Activated CD4-positive, alpha-beta T cell treated with anti-CD3 and anti-CD28 coated beads, Interleukin-2, amount 50 U/mL, for 48 hours (primary cell): ENCODE measurements at regions not wholly inside any gene's neighbourhood (a gene's known extent, or its start where the extent isn't known, plus 50 kb on each side); places are given as distances from the start of the nearest gene placed in this dataset.

Source experiments
- DNase-seq, 2 experiments: peaks; one replicate each; pipeline ENCODE4 v3.0.0-alpha.2; 2020

DNA sequence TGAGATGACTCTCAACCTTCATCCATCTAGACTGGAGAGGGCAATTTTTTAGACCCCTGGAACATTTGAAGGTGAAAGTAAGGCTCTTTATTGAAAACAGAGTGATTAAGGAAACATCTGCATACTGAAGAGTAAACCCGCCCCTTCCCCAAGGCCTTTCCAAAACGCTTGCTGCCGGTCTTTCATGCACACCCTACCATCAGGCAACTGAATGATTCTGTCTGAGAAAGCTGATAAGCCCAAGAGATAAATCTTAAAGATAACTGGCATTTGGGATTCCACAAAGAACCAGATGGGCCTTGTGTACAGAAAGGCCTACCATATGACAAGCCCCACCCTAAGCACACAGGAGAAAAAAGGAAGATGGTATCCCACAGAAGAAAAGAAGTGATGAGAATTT lies 54.4 kb upstream of the PIK3R1 start:
- DNase-seq = no peak

DNA sequence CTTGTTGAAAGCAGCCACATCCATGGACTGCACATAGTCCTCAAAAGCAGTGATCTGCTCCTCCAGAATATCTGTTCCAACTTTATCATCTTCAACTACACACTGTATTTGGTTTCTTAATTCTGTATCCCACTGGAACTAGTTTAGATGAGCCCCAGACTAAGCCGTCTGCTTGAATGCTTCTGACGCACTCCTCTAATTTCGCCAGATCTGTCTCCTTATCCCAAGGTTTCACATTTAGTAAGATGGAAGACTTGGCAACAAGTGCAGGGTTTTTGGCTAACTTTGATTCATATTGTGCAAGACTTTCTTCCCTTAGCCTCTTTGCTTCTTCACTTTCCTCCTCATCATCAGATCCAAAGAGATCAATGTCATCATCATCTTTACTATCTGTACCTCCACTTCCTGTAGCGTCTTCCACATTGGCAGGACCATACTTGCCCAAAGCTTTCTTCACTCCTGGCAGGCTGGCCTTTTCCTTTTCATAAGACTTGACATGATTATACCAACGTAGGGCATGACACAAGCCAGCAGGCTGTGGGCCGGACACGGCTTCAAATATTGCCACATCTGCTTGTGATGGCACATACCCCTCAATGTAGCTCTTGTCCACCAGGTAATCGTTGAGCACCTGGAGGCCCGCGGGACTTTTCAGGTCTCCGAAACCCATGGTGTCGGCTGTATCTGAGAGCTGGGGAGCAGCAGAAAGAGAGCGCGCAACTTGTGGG lies 56.2 kb upstream of the PIK3R1 start:
- no peak for DNase-seq

GRCh38 chr5:68155940-68156339 lies 59.6 kb upstream of the PIK3R1 start:
- no peak for DNase-seq

GRCh38 chr5:68154119-68154857 lies 61.3 kb upstream of the PIK3R1 start:
- no peak for DNase-seq

DNA sequence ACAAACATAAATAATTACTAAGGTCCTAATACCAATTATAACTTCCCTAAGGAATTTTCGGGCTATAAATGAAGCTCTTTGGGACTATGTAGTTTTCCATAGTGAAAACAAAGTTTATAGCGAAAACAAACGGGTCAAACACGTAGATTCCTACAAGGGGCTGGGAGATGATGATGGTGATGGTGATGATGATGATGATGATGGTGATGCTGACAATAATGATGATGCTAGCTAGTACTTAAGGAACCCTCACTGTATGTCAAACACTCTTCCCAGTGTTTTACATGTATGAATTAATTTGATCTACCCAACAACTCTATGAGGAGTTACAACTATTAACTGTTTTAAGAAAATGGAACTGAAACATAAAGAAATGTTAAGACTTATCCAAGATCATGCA lies 63.7 kb upstream of the PIK3R1 start:
- DNase-seq = no peak

DNA sequence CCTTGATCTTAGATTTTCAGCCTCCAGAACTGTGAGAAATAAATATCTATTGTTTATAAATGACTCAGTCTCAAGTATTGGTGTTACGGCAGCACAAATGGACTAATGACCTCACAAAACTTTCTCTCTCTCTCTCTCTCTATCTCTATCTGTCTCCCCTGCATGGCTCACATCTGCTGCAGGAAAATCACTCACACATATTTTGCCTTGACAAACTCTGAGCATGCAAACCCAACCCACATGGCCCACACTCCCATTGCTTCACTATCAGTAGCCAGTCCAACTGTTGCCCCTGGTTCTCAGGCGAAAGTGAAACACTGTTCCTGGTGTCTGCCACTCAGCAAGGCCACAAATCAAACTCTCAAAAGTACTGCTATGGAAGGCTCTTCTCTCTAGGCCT lies 66.4 kb upstream of the PIK3R1 start:
- no peak for DNase-seq

DNA sequence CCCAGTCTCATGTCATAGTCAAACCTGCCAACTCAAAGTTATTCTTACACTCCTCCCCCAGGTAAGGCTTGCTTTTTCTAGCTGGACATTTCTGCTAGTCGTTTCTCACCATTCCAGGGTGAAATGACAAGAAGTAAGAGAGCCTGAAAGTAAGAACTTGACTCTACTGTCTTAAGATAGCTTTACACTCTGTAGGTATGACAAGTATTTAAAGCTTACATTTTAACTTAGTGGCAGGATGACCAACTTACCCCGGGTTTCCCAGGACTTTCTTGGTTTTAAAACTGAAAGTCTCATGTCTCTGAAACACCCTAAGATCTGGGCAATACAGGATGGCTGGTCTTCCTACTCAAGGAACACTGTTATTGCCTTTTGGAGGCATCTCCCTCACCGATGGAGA lies 67.5 kb upstream of the PIK3R1 start:
- no peak for DNase-seq

DNA sequence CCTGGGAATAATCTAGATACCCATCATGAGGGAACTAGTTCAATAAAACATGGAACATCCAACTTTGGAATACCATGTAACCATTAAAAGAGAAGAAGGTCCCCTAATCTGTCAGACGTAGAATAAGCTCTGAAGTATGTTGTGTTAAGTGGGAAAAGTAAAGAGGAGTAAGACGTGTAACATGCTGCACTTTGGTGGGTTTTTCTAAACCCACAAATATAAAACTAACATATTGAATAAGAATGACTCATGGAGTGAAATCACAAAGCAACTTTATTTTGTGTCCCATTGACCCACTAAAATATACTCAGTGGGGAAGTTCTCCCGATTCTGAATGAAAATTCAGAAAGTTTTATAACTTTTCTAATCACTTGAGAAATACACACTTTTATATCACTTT lies 67.9 kb upstream of the PIK3R1 start:
- DNase-seq = no peak

- DNase-seq = no peak
Observed at GRCh38 chr5:68141494-68141893, 74.1 kb upstream of the PIK3R1 start.

DNA sequence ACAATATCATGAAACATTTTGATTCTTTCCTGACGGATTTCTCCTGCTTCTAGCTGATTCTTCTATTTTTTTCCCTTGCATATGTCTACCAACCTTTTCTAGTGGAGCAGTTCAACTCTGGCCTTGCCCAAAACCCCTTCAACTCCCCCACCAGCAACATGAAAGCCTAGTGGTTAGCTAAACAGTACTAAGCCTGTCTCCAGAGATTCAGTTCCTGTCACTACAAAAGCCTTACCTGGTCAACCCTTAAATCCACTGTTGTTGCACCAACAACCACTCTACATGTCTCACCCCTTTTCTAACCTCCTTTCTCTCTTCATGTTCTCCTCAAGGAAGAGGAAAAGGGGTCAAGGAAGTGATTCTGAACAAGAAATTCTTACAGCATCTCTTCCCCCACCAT lies 74.8 kb upstream of the PIK3R1 start:
- no peak for DNase-seq

DNA sequence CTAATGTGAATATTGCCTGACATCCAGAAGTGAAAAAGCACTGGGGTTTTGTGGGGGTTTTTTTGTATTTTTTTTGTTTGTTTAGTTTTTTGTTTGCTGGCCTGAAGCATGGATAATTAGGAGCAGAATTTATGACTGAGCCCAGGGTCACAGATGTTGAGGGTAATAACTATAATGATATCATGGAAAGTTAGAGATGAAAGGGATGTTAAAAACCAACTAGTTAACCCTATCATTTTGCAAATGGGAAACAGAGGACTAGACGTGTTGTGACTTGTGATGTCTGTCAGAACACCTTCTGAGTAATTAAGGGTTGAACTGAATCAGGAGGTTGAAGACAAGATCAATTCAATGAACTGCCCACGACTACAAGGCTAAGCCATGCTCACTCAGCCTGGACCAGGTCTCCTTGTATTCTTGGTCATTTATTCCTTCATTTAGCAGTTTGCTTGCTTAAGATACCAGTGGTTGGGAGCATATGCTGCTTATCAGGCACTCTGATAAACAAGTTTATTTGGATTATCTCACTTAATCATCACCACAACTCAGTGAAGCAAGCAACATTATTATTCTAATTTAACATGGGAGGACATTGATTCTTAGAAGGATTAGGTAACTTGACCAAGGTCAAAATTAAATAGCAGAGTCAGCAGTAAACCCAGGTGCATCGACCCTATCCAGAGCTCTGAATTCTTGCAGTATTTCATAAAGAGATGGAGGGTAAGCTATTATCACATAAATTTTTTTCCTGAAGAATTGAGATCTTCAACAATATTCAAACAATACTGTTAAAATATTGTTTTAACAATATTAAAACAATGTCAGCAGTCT lies 75.7 kb upstream of the PIK3R1 start:
- DNase-seq = no peak

GRCh38 chr5:68137511-68138140 lies 77.9 kb upstream of the PIK3R1 start:
- DNase-seq = no peak

- no peak for DNase-seq
Observed at GRCh38 chr5:68134669-68135313, 80.8 kb upstream of the PIK3R1 start.

DNA sequence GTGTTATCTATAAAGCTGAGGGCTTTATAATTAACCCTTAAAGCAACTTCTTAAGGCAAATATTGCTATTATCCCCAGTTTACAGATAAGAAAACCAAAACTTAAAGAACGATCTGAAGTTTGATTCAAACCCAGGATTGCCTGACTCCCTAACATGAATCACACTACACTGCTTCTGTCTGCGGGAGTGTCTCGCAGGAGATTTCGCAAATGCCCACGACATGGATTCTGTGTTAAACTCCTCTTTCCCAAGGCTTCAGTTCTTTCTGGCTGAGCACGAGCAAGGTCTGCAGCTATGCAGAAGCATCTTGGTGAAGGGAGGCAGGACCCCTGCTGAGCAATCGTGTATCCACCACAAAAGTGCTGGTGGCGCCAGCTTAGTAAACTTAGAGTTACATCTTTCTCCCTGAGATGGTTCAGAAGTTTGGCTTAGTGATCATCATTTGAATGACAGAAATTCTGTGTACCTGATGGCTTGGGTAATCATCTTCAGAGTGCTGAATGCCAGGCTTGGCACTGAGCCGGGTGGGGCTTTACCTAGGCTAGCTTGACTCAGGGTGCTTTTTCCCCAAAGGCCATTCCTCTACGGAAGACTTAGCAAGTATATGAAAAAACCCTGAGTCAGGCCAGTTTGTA lies 81.4 kb upstream of the PIK3R1 start:
- no peak for DNase-seq

DNA sequence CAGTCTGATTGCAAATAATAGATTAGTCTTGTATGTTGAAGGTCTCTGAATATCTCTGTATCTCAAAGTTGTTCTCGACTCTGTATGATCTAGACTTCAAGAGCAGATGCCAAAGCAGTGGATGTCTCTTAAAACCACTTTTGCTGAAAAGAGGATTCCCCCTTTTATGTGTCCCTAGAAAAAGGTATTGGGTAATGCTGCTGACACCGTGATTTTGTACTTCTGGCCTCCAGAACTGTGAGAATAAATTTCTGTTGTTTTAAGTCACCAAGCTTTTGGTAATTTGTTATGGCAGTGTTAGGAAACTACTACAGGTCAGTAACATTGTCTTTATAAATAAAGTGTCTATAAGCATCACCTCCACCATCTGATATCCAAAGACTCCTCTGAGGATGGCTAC lies 85.3 kb upstream of the PIK3R1 start:
- no peak for DNase-seq

DNA sequence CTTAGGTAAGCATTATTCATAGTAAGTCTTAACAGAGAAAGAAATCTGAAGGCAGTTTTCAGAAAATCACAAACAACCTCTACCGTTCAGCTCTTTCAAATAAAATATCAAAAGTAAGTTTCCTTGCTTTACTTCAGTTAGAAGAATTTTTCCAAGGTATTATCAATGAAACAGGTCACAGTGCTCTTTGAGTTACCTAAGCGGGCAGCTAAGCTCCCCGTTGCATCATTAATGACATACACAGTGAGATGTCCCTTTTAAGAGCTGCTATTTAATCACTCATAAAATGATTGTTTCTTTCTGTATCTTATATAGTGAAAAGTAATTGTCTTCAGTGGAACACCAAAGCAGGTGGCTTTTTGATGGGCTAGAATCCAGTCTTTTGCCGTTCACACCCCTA lies 86.2 kb upstream of the PIK3R1 start:
- no peak for DNase-seq

DNA sequence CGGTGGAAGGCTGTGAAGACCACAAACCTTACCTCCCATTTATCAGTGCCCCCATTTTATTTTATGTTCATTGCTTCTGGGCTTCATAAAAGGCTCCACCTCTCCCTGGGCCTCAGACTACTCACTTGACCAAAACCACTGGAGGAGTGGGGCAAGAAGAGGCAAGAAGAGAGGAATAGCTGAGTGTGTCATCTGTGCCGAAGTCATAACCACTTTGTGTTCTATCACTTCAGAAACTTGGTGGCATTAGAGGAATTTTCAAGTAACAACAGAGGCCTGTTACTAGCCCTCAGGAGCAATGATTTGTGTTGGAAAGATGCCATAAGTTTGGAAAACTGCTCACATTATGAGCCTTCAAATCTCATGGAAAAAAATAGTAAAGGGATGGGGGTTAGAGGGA lies 88.7 kb upstream of the PIK3R1 start:
- DNase-seq = no peak

DNA sequence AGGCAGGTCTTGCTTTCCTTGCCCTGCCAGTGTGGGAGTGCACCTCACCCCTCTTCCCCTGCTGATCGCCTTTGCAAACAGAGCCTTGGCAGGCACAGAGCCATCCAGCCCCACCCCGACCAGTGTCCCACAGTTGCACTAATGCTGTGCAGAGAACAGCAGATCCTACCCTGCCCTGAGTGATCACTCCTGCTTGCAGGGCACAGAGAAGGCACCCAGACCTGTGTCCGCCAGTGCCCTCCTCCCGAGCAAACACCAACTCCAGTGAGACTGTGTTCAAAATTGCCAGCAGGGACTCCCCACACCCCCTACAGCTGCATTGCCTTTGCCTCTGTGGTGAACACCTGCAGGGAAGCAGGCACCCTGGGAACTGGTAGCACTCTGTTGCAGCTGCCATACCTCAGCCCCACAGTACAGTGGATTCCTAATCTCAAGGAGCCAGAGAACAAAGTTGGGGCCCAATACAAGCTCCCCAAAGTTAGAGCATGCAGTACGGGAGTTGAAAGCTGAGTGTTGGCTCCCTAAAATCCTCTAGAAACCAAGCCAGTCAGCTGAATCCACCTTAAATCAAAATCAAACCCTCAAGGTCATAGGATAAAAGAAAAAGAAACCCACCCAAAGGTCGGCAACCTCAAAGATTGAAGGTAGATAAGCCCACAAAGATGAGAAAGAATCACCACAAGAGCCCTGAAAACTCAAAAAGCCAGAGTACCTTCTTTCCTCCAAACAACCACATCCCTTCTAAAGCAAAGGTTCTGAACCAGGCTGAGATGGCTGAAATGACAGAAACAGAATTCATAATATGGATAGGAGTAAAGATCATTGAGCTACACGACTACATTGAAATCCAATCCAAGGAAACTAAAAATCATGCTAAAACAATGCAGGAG lies 92.9 kb upstream of the PIK3R1 start:
- DNase-seq = no peak

GRCh38 chr5:68116868-68117411 lies 98.6 kb upstream of the PIK3R1 start:
- DNase-seq = no peak

DNA sequence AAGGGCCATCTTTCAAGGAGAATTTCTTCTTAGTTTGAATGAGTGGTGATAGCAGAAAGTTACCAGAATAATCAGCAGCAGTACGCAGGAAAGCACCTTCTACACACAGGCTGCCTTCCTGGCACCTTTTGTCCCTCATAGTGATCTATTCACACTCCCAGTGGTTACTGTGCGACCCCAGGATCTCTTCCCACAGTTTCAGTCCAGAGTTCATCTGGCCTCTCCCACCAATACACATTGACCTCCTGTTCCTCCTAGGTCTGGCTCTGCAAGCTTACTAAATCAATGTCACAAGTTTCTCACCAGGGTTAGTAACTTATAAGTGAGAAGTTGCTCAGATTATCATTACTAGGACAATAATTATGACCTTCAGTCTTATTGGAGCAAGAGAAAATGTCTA lies 99.1 kb upstream of the PIK3R1 start:
- no peak for DNase-seq

GRCh38 chr5:68115584-68115983 lies 100.0 kb upstream of the PIK3R1 start:
- DNase-seq = no peak
